PC-9 (cell line): ENCODE measurements at regions not wholly inside any gene's neighbourhood (a gene's known extent, or its start where the extent isn't known, plus 50 kb on each side); places are given as distances from the start of the nearest gene placed in this dataset.

Source experiments
- EZH2 ChIP-seq: fragments of 200-600 bp; sonication (generic); IDR thresholded peaks from 2 replicates; pipeline ENCODE4 v1.8.0; 2017; ENCODE audit warnings: antibody characterized with exemption, low read depth
- TF ChIP-seq, protein P1 (sequence below): fragments of 200-600 bp; sonication (generic); conservative IDR thresholded peaks from 2 replicates; pipeline ENCODE4 v1.6.1; 2017; ENCODE audit warnings: mixed run types, antibody characterized with exemption, mild to moderate bottlenecking, moderate library complexity

DNA sequence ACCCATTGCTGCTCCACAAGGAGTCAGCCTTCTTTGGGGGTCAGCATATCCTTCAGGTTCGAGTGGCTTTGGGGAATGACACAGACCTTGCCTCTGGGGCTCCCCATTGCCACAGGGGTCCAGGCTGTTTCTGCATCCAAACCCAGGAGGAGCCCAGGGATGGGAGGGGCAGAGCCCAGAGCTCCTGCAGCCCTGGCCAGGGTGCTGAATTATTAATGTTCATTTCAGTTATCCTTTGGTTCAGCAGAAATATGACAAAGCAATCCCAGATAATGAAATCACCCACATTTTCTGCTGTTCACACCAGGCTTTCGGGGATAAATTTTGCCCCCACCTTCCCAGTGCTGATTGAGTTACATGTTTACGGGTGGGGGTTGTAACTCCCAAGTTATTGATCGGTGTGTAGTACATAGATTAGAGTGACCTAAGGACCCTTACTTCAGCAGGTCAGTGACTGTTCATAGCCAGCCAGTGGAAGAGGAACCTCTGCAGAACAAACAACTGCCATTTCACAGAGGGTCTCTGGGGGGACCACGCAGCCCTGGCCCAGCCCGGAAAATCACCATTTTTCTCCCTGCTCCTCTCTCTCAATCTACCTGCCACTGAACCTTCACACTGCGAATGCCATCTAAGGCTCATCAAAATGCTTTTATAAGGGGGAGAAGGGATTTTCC is 240.3 kb upstream of the N4BP1 start:
- TF ChIP-seq, protein P1, sequence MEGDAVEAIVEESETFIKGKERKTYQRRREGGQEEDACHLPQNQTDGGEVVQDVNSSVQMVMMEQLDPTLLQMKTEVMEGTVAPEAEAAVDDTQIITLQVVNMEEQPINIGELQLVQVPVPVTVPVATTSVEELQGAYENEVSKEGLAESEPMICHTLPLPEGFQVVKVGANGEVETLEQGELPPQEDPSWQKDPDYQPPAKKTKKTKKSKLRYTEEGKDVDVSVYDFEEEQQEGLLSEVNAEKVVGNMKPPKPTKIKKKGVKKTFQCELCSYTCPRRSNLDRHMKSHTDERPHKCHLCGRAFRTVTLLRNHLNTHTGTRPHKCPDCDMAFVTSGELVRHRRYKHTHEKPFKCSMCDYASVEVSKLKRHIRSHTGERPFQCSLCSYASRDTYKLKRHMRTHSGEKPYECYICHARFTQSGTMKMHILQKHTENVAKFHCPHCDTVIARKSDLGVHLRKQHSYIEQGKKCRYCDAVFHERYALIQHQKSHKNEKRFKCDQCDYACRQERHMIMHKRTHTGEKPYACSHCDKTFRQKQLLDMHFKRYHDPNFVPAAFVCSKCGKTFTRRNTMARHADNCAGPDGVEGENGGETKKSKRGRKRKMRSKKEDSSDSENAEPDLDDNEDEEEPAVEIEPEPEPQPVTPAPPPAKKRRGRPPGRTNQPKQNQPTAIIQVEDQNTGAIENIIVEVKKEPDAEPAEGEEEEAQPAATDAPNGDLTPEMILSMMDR = no peak
- no peak for TF ChIP-seq EZH2
